OCI-LY7 (cell line): ENCODE measurements at regions not wholly inside any gene's neighbourhood (a gene's known extent, or its start where the extent isn't known, plus 50 kb on each side); places are given as distances from the start of the nearest gene placed in this dataset.

Source experiments
- BruUV-seq: library from RNA; stranded (reverse); fragments of 400-500 nt; replicated peaks from 2 replicates; lab custom pipeline; 2021; lab: Mats Ljungman, UMichigan
- CTCF ChIA-PET: fragments of 300-600 bp; sonication (Branson Sonifier 250); formaldehyde crosslinking; loops from one replicate; lab custom pipeline; 2022; ENCODE audit warnings: antibody characterized with exemption; ENCODE audit not compliant: unreplicated experiment; lab: Charles Lee
- POLR2A ChIA-PET: fragments of 300-600 bp; sonication (Branson Sonifier 250); formaldehyde crosslinking; loops from one replicate; lab custom pipeline; 2022; ENCODE audit warnings: antibody characterized with exemption; lab: Charles Lee
- DNase-seq: peaks from one replicate; pipeline ENCODE4 v3.0.0-alpha.2; 2015; ENCODE audit warnings: low spot score
- H2AFZ ChIP-seq: fragments of 200-600 bp; sonication (generic), shearing (Covaris generic); 2 replicates; pipeline ENCODE4 v1.6.1; 2014; ENCODE audit warnings: mild to moderate bottlenecking, antibody characterized with exemption, low read length, moderate library complexity
- H3K27ac ChIP-seq: fragments of 200-600 bp; sonication (generic); 2 replicates; pipeline ENCODE4 v1.5.1; 2014; ENCODE audit warnings: mixed run types, low read depth, mild to moderate bottlenecking, moderate library complexity, low read length, inconsistent platforms; ENCODE audit not compliant: poor library complexity, severe bottlenecking
- H3K36me3 ChIP-seq: fragments of 200-600 bp; sonication (generic); 2 replicates; pipeline ENCODE4 v1.6.1; 2014; ENCODE audit warnings: mild to moderate bottlenecking, antibody characterized with exemption, low read length, moderate library complexity, mixed read lengths; ENCODE audit not compliant: insufficient read depth
- H3K4me1 ChIP-seq: fragments of 200-600 bp; sonication (generic); 2 replicates; pipeline ENCODE4 v1.5.1; 2014; ENCODE audit warnings: mild to moderate bottlenecking, low read length; ENCODE audit not compliant: insufficient read depth, poor library complexity, severe bottlenecking
- H3K4me2 ChIP-seq: fragments of 200-600 bp; sonication (generic); 2 replicates; pipeline ENCODE4 v1.6.1; 2014; ENCODE audit warnings: mild to moderate bottlenecking, low read length
- H3K4me3 ChIP-seq: fragments of 200-600 bp; sonication (generic); 2 replicates; pipeline ENCODE4 v1.5.1; 2014; ENCODE audit warnings: mild to moderate bottlenecking, low read depth, low read length; ENCODE audit not compliant: poor library complexity, severe bottlenecking
- H3K79me2 ChIP-seq: fragments of 200-600 bp; sonication (generic); 2 replicates; pipeline ENCODE4 v1.6.1; 2016; ENCODE audit warnings: low read depth, mild to moderate bottlenecking, low read length, moderate library complexity, mixed read lengths; ENCODE audit not compliant: insufficient read depth
- H3K9me2 ChIP-seq: fragments of 200-600 bp; sonication (generic); 2 replicates; pipeline ENCODE4 v1.6.1; 2016; ENCODE audit warnings: mild to moderate bottlenecking, low read length, mixed read lengths; ENCODE audit not compliant: insufficient read depth
- H3K9me3 ChIP-seq: fragments of 200-600 bp; sonication (generic); 2 replicates; pipeline ENCODE4 v1.6.1; 2014; ENCODE audit warnings: mild to moderate bottlenecking, mixed run types, low read length, mixed read lengths
- H4K20me1 ChIP-seq: fragments of 200-600 bp; sonication (generic); 2 replicates; pipeline ENCODE4 v1.6.1; 2014; ENCODE audit warnings: mild to moderate bottlenecking, antibody characterized with exemption, low read length, moderate library complexity, mixed read lengths; ENCODE audit not compliant: insufficient read depth
- CTCF ChIP-seq: fragments of 200-600 bp; sonication (generic); conservative IDR thresholded peaks from 2 replicates; pipeline ENCODE4 v1.5.1; 2014; ENCODE audit warnings: mild to moderate bottlenecking, antibody characterized with exemption, low read length, moderate library complexity, mixed read lengths
- EZH2phosphoT487 ChIP-seq: fragments of 200-600 bp; sonication (generic); IDR thresholded peaks from 2 replicates; pipeline ENCODE4 v1.6.1; 2018; ENCODE audit warnings: low read depth, borderline replicate concordance, mild to moderate bottlenecking, mixed run types, antibody characterized with exemption, low read length, moderate library complexity, mixed read lengths
- intact Hi-C: fragments of 100-400 bp; cut with micrococcal nuclease; formaldehyde crosslinking; loops from one replicate; pipeline ENCODE4 v1.10.0; 2022; ENCODE audit not compliant: unreplicated experiment

- Histone ChIP-seq H3K27ac (no peak overlapping the region), H4K20me1 (no peaks in the 10 kb centered on the region), H2AFZ (no peak overlapping the region), H3K9me3 (no peaks in the 10 kb centered on the region), H3K4me2 (no peak overlapping the region), H3K9me2 (no peaks in the 10 kb centered on the region), H3K36me3 (no peaks in the 10 kb centered on the region), H3K4me3 (no peak overlapping the region), H3K79me2 (no peaks in the 10 kb centered on the region), H3K4me1 (no peaks in the 10 kb centered on the region)
- no peak for DNase-seq
- intact Hi-C loops = no loop called here
- CTCF ChIA-PET = no interaction called here
- POLR2A ChIA-PET = no interaction called here
- TF ChIP-seq EZH2phosphoT487 = no peak
- no peak for TF ChIP-seq CTCF
- no TSS peak for BruUV-seq
These were observed 141.6 kb upstream of the IVNS1ABP start for GRCh38 chr1:185458670-185459069.

DNA sequence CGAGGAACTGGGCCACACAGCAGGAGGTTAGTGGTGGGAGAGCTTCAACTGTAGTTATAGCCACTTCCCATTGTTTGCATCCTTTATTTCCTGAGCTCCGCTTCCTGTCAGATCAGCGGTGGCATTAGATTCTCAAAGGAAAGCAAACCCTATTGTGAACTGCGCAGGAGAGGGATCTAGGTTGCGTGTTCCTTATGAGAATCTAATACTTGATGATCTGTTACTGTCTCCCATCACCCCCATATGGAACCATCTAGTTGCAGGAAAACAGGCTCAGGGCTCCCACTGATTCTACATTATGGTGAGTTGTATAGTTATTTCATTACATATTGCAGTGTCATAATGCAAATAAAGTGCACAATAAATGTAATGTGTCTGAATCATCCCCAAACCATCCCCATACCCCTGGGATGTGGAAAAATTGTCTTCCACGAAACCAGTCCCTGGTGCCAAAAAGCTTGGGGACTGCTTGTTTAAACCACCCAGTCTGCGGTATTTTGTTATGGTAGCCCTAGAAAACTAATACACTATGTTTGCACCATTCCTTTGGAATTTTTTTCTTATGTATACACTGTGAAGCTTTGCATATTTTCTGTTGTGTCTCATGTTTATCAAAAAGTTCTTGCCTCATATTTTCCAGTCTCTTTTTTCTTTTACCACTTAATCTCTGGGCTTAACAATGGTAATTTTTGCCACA is 136.6 kb upstream of the IVNS1ABP start:
- no peaks in the 10 kb centered on the region for H3K79me2 ChIP-seq
- H3K27ac ChIP-seq = no peak overlapping the region
- intact Hi-C loops = no loop called here
- ChIA-PET CTCF (no interaction called here), POLR2A (interaction anchor here (0.5 kb wide), 1 partner anchor 18 kb away, joined by 3 read pairs; no protein-coding TSS in a partner anchor)
- no peak for DNase-seq
- no TSS peak for BruUV-seq
- TF ChIP-seq CTCF (no peak), EZH2phosphoT487 (no peak)
- no peaks in the 10 kb centered on the region for H3K4me1 ChIP-seq
- H3K4me2 ChIP-seq = no peak overlapping the region
- H2AFZ ChIP-seq = no peak overlapping the region
- no peaks in the 10 kb centered on the region for H3K9me3 ChIP-seq
- no peaks in the 10 kb centered on the region for H3K9me2 ChIP-seq
- no peaks in the 10 kb centered on the region for H3K36me3 ChIP-seq
- H4K20me1 ChIP-seq = no peaks in the 10 kb centered on the region
- no peak overlapping the region for H3K4me3 ChIP-seq

DNA sequence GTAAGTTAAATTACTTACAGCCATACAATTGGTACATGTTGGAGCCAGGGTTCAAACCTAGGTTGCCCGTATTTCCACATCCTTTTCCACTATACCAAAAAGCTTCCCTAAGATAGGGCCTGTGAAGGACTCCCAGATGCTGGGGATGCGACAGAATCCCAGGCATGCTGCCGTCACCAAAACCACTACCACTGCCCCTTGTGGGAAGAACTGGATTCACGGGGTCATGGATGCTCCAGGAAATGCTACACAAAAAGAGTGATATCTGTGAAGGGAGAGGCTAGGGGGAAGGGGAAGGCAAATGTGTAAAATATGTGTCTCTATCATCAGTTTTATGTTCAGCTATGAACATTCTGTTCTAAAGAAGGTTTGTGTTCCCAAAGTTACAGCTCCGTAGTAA is 133.9 kb upstream of the IVNS1ABP start:
- Histone ChIP-seq H3K4me1 (no peaks in the 10 kb centered on the region), H3K27ac (no peak overlapping the region), H2AFZ (no peak overlapping the region), H4K20me1 (no peaks in the 10 kb centered on the region), H3K4me2 (no peak overlapping the region), H3K9me2 (no peaks in the 10 kb centered on the region), H3K36me3 (no peaks in the 10 kb centered on the region), H3K79me2 (no peaks in the 10 kb centered on the region), H3K9me3 (no peaks in the 10 kb centered on the region), H3K4me3 (no peak overlapping the region)
- intact Hi-C loops = no loop called here
- no peak for DNase-seq
- no TSS peak for BruUV-seq
- POLR2A ChIA-PET = no interaction called here
- CTCF ChIA-PET = no interaction called here
- no peak for TF ChIP-seq CTCF
- TF ChIP-seq EZH2phosphoT487 = no peak
